SH-SY5Y (cell line): ENCODE measurements at regions not wholly inside any gene's neighbourhood (a gene's known extent, or its start where the extent isn't known, plus 50 kb on each side); places are given as distances from the start of the nearest gene placed in this dataset.

ENCODE experiments used
- GATA2 ChIP-seq: IDR thresholded peaks from 2 replicates; pipeline ENCODE4 v1.6.1; 2011; ENCODE audit warnings: mild to moderate bottlenecking, low read depth, low read length
- GATA3 ChIP-seq: IDR thresholded peaks from 2 replicates; pipeline ENCODE4 v1.6.1; 2011; ENCODE audit warnings: low read depth, mild to moderate bottlenecking, low read length, moderate library complexity

- TF ChIP-seq GATA2 (no peak), GATA3 (no peak)
Measured at GRCh38 chr2:129923265-129924091, 56.0 kb upstream of the RAB6C start.
